ENCODE measurements at regions not wholly inside any gene's neighbourhood (a gene's known extent, or its start where the extent isn't known, plus 50 kb on each side); places are given as distances from the start of the nearest gene placed in this dataset.

GRCh38 chr2:105689484-105689883, 55.2 kb upstream of the NCK2 start:
- Histone ChIP-seq H3K27ac (ENCODE audit: low read length) (no peak overlapping the region), H4K20me1 (ENCODE audit: insufficient read depth) (no peaks in the 10 kb centered on the region), H3K9me2 (ENCODE audit: insufficient read depth, low read length) (no peaks in the 10 kb centered on the region), H3K4me2 (ENCODE audit: low read length) (no peak overlapping the region), H2AFZ (ENCODE audit: low read depth, low read length) (no peak overlapping the region), H3K36me3 (ENCODE audit: insufficient read depth, low read length) (no peaks in the 10 kb centered on the region), H3K9me3 (ENCODE audit: low read length) (no peaks in the 10 kb centered on the region), H3K4me3 (ENCODE audit: low read length) (no peak overlapping the region), H3K9ac (ENCODE audit: low read length) (no peak overlapping the region), H3F3A (ENCODE audit: insufficient read depth, low read length, poor library complexity, severe bottlenecking) (no peaks in the 10 kb centered on the region), H3K79me2 (replicated peaks; ENCODE audit: insufficient read depth, low read length) (no peaks in the 10 kb centered on the region), H3K27me3 (ENCODE audit: insufficient read depth, low read depth, low read length) (no peaks in the 10 kb centered on the region)
- TF ChIP-seq, protein P1, sequence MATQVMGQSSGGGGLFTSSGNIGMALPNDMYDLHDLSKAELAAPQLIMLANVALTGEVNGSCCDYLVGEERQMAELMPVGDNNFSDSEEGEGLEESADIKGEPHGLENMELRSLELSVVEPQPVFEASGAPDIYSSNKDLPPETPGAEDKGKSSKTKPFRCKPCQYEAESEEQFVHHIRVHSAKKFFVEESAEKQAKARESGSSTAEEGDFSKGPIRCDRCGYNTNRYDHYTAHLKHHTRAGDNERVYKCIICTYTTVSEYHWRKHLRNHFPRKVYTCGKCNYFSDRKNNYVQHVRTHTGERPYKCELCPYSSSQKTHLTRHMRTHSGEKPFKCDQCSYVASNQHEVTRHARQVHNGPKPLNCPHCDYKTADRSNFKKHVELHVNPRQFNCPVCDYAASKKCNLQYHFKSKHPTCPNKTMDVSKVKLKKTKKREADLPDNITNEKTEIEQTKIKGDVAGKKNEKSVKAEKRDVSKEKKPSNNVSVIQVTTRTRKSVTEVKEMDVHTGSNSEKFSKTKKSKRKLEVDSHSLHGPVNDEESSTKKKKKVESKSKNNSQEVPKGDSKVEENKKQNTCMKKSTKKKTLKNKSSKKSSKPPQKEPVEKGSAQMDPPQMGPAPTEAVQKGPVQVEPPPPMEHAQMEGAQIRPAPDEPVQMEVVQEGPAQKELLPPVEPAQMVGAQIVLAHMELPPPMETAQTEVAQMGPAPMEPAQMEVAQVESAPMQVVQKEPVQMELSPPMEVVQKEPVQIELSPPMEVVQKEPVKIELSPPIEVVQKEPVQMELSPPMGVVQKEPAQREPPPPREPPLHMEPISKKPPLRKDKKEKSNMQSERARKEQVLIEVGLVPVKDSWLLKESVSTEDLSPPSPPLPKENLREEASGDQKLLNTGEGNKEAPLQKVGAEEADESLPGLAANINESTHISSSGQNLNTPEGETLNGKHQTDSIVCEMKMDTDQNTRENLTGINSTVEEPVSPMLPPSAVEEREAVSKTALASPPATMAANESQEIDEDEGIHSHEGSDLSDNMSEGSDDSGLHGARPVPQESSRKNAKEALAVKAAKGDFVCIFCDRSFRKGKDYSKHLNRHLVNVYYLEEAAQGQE (IDR thresholded peaks at IDR 0.05; ENCODE audit: borderline replicate concordance): no peak
- TF ChIP-seq TAF1 (IDR thresholded peaks at IDR 0.05; ENCODE audit: low read depth): no peak
- TF ChIP-seq POLR2AphosphoS5 (IDR thresholded peaks at IDR 0.05): no peak
- no peak for TF ChIP-seq RAD21 (conservative IDR thresholded peaks at IDR 0.05)
- no peak for TF ChIP-seq EZH2 (IDR thresholded peaks at IDR 0.05; ENCODE audit: borderline replicate concordance, insufficient read depth, low read length, poor library complexity, severe bottlenecking)
- TF ChIP-seq EP300 (conservative IDR thresholded peaks at IDR 0.05; ENCODE audit: poor library complexity, severe bottlenecking): no peak
- no peak for TF ChIP-seq SMC3 (conservative IDR thresholded peaks at IDR 0.05; ENCODE audit: poor library complexity)
- TF ChIP-seq, protein P2, sequence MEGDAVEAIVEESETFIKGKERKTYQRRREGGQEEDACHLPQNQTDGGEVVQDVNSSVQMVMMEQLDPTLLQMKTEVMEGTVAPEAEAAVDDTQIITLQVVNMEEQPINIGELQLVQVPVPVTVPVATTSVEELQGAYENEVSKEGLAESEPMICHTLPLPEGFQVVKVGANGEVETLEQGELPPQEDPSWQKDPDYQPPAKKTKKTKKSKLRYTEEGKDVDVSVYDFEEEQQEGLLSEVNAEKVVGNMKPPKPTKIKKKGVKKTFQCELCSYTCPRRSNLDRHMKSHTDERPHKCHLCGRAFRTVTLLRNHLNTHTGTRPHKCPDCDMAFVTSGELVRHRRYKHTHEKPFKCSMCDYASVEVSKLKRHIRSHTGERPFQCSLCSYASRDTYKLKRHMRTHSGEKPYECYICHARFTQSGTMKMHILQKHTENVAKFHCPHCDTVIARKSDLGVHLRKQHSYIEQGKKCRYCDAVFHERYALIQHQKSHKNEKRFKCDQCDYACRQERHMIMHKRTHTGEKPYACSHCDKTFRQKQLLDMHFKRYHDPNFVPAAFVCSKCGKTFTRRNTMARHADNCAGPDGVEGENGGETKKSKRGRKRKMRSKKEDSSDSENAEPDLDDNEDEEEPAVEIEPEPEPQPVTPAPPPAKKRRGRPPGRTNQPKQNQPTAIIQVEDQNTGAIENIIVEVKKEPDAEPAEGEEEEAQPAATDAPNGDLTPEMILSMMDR (IDR thresholded peaks at IDR 0.05; ENCODE audit: poor library complexity, severe bottlenecking): no peak
- no peak for TF ChIP-seq MXI1 (conservative IDR thresholded peaks at IDR 0.05; ENCODE audit: poor library complexity, severe bottlenecking)

GRCh38 chr2:105688946-105689345, 55.8 kb upstream of the NCK2 start:
- no peak overlapping the region for H3K4me2 ChIP-seq (ENCODE audit: low read length)
- H4K20me1 ChIP-seq (ENCODE audit: insufficient read depth): no peaks in the 10 kb centered on the region
- H3K79me2 ChIP-seq (replicated peaks; ENCODE audit: insufficient read depth, low read length): no peaks in the 10 kb centered on the region
- no peak for TF ChIP-seq POLR2AphosphoS5 (IDR thresholded peaks at IDR 0.05)
- TF ChIP-seq SMC3 (conservative IDR thresholded peaks at IDR 0.05; ENCODE audit: poor library complexity): no peak
- TF ChIP-seq EZH2 (IDR thresholded peaks at IDR 0.05; ENCODE audit: borderline replicate concordance, insufficient read depth, low read length, poor library complexity, severe bottlenecking): no peak
- TF ChIP-seq TAF1 (IDR thresholded peaks at IDR 0.05; ENCODE audit: low read depth): no peak
- TF ChIP-seq MXI1 (conservative IDR thresholded peaks at IDR 0.05; ENCODE audit: poor library complexity, severe bottlenecking): no peak
- no peaks in the 10 kb centered on the region for H3K36me3 ChIP-seq (ENCODE audit: insufficient read depth, low read length)
- no peaks in the 10 kb centered on the region for H3K9me3 ChIP-seq (ENCODE audit: low read length)
- no peaks in the 10 kb centered on the region for H3F3A ChIP-seq (ENCODE audit: insufficient read depth, low read length, poor library complexity, severe bottlenecking)
- no peaks in the 10 kb centered on the region for H3K9me2 ChIP-seq (ENCODE audit: insufficient read depth, low read length)
- H3K9ac ChIP-seq (ENCODE audit: low read length): no peak overlapping the region
- H3K27me3 ChIP-seq (ENCODE audit: insufficient read depth, low read depth, low read length): no peaks in the 10 kb centered on the region
- no peak overlapping the region for H3K27ac ChIP-seq (ENCODE audit: low read length)
- H2AFZ ChIP-seq (ENCODE audit: low read depth, low read length): no peak overlapping the region
- H3K4me3 ChIP-seq (ENCODE audit: low read length): no peak overlapping the region
